ENCODE measurements at regions not wholly inside any gene's neighbourhood (a gene's known extent, or its start where the extent isn't known, plus 50 kb on each side); places are given as distances from the start of the nearest gene placed in this dataset.

DNA sequence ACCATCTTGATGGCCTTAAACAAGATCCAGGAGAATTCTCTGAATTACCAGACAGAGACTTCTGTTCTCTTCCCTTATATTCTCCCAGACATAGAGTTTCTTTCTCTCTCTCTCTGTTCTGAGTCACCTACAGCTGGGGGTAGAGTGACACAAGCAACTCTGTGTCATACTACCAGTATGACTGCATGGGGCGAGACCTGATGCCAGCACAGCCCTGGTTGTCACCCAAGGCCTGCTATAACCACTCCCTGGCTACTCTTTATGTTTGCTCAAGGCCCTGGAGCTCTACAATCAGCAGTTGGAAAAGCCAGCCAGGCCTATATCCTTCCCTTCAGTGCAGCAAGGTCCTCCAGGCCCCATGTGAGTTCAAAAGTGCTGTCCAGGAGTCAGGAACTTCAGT, 114.2 kb upstream of the TENT5D start:
- no peak for TF ChIP-seq POLR2AphosphoS5 (IDR thresholded peaks at IDR 0.05)
- TF ChIP-seq EP300 (conservative IDR thresholded peaks at IDR 0.05; ENCODE audit: poor library complexity, severe bottlenecking) = no peak
- TF ChIP-seq TAF1 (IDR thresholded peaks at IDR 0.05; ENCODE audit: low read depth) = no peak
- TF ChIP-seq, protein P1, sequence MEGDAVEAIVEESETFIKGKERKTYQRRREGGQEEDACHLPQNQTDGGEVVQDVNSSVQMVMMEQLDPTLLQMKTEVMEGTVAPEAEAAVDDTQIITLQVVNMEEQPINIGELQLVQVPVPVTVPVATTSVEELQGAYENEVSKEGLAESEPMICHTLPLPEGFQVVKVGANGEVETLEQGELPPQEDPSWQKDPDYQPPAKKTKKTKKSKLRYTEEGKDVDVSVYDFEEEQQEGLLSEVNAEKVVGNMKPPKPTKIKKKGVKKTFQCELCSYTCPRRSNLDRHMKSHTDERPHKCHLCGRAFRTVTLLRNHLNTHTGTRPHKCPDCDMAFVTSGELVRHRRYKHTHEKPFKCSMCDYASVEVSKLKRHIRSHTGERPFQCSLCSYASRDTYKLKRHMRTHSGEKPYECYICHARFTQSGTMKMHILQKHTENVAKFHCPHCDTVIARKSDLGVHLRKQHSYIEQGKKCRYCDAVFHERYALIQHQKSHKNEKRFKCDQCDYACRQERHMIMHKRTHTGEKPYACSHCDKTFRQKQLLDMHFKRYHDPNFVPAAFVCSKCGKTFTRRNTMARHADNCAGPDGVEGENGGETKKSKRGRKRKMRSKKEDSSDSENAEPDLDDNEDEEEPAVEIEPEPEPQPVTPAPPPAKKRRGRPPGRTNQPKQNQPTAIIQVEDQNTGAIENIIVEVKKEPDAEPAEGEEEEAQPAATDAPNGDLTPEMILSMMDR (IDR thresholded peaks at IDR 0.05; ENCODE audit: poor library complexity, severe bottlenecking) = no peak
- TF ChIP-seq, protein P2, sequence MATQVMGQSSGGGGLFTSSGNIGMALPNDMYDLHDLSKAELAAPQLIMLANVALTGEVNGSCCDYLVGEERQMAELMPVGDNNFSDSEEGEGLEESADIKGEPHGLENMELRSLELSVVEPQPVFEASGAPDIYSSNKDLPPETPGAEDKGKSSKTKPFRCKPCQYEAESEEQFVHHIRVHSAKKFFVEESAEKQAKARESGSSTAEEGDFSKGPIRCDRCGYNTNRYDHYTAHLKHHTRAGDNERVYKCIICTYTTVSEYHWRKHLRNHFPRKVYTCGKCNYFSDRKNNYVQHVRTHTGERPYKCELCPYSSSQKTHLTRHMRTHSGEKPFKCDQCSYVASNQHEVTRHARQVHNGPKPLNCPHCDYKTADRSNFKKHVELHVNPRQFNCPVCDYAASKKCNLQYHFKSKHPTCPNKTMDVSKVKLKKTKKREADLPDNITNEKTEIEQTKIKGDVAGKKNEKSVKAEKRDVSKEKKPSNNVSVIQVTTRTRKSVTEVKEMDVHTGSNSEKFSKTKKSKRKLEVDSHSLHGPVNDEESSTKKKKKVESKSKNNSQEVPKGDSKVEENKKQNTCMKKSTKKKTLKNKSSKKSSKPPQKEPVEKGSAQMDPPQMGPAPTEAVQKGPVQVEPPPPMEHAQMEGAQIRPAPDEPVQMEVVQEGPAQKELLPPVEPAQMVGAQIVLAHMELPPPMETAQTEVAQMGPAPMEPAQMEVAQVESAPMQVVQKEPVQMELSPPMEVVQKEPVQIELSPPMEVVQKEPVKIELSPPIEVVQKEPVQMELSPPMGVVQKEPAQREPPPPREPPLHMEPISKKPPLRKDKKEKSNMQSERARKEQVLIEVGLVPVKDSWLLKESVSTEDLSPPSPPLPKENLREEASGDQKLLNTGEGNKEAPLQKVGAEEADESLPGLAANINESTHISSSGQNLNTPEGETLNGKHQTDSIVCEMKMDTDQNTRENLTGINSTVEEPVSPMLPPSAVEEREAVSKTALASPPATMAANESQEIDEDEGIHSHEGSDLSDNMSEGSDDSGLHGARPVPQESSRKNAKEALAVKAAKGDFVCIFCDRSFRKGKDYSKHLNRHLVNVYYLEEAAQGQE (IDR thresholded peaks at IDR 0.05; ENCODE audit: borderline replicate concordance) = no peak
- TF ChIP-seq EZH2 (IDR thresholded peaks at IDR 0.05; ENCODE audit: borderline replicate concordance, insufficient read depth, low read length, poor library complexity, severe bottlenecking) = no peak
- TF ChIP-seq MXI1 (conservative IDR thresholded peaks at IDR 0.05; ENCODE audit: poor library complexity, severe bottlenecking) = no peak
